Keratinocyte (primary cell): ENCODE measurements at regions not wholly inside any gene's neighbourhood (a gene's known extent, or its start where the extent isn't known, plus 50 kb on each side); places are given as distances from the start of the nearest gene placed in this dataset.

Source experiments
- DNase-seq: peaks from one replicate; pipeline ENCODE4 v3.0.0-alpha.2; 2011; ENCODE audit warnings: low read depth, missing footprints, low spot score
- FAIRE-seq: peaks from 2 replicates; lab custom pipeline; 2011; peaks lifted over from hg19 to GRCh38; lab: Jason Lieb, UNC
- H2AFZ ChIP-seq: 2 replicates; pipeline ENCODE4 v1.6.0; 2012; ENCODE audit warnings: low read length, control low read depth, inconsistent platforms; ENCODE audit not compliant: control insufficient read depth
- H3K27ac ChIP-seq: 2 replicates; pipeline ENCODE4 v1.5.1; 2011; ENCODE audit warnings: low read length; ENCODE audit not compliant: control insufficient read depth, insufficient read depth
- H3K27me3 ChIP-seq: 3 replicates; pipeline ENCODE4 v1.6.0; 2011; ENCODE audit warnings: low read length; ENCODE audit not compliant: control insufficient read depth, insufficient read depth; ENCODE audit errors: extremely low read depth
- H3K36me3 ChIP-seq, 2 experiments: 2 replicates in 1 of 2; 3 replicates in 1 of 2; pipeline ENCODE4 v1.5.1; 2011; ENCODE audit warnings: low read length in 2 of 2, mild to moderate bottlenecking in 1 of 2; ENCODE audit not compliant: control insufficient read depth in 2 of 2, insufficient read depth in 2 of 2; ENCODE audit errors: extremely low read depth in 1 of 2
- H3K4me1 ChIP-seq: 3 replicates; pipeline ENCODE4 v1.5.1; 2011; ENCODE audit warnings: low read length; ENCODE audit not compliant: control insufficient read depth, insufficient read depth; ENCODE audit errors: extremely low read depth
- H3K4me2 ChIP-seq: 3 replicates; pipeline ENCODE4 v1.6.0; 2011; ENCODE audit warnings: low read depth, low read length; ENCODE audit not compliant: control insufficient read depth, insufficient read depth; ENCODE audit errors: extremely low read depth
- H3K4me3 ChIP-seq, 3 experiments: fragments of 200-600 bp in 1 of 3; sonication (generic) in 1 of 3; 2 replicates in 2 of 3; 3 replicates in 1 of 3; pipeline ENCODE4 v1.5.1; 2011 to 2016; ENCODE audit warnings: low read length in 3 of 3, mild to moderate bottlenecking in 3 of 3, control low read depth in 2 of 3, inconsistent platforms in 1 of 3, low read depth in 1 of 3, mixed read lengths in 1 of 3, mixed run types in 1 of 3, moderate library complexity in 1 of 3; ENCODE audit not compliant: control insufficient read depth in 2 of 3, insufficient read depth in 2 of 3; ENCODE audit errors: extremely low read depth in 1 of 3
- H3K79me2 ChIP-seq: 2 replicates; pipeline ENCODE4 v1.6.0; 2012; ENCODE audit warnings: low read length; ENCODE audit not compliant: control insufficient read depth, insufficient read depth
- H3K9ac ChIP-seq: 3 replicates; pipeline ENCODE4 v1.6.0; 2011; ENCODE audit warnings: low read length; ENCODE audit not compliant: control insufficient read depth, insufficient read depth; ENCODE audit errors: extremely low read depth
- H3K9me1 ChIP-seq: 3 replicates; pipeline ENCODE4 v1.6.0; 2011; ENCODE audit warnings: low read length; ENCODE audit not compliant: control insufficient read depth, insufficient read depth; ENCODE audit errors: extremely low read depth
- H3K9me3 ChIP-seq: 2 replicates; pipeline ENCODE4 v1.5.1; 2012; ENCODE audit warnings: low read depth, low read length; ENCODE audit not compliant: control insufficient read depth
- H4K20me1 ChIP-seq: 3 replicates; pipeline ENCODE4 v1.6.0; 2011; ENCODE audit warnings: low read length; ENCODE audit not compliant: control insufficient read depth, insufficient read depth; ENCODE audit errors: extremely low read depth
- EZH2 ChIP-seq: IDR thresholded peaks from one replicate; pipeline ENCODE4 v1.6.1; 2012; ENCODE audit warnings: inconsistent platforms, mild to moderate bottlenecking, low read length, moderate library complexity
- dilution Hi-C: fragments of 300-500 bp; cut with MboI; formaldehyde crosslinking; loops from one replicate; pipeline ENCODE4 v1.7.0; 2020; ENCODE audit warnings: low sequenced_read_pairs; ENCODE audit not compliant: extremely low pct_ligation_motif_present
- TF ChIP-seq, protein P1 (sequence below), 3 experiments: IDR thresholded peaks in 1 of 3; conservative IDR thresholded peaks in 1 of 3; optimal IDR thresholded peaks in 1 of 3; 2 replicates in 2 of 3; 3 replicates in 1 of 3; pipeline versions ENCODE3 to v1.5.1; 2011; ENCODE audit warnings: low read length in 3 of 3, mild to moderate bottlenecking in 3 of 3, moderate library complexity in 2 of 3, control low read depth in 1 of 3, inconsistent platforms in 1 of 3; ENCODE audit not compliant: insufficient read depth in 2 of 3; ENCODE audit errors: extremely low read depth in 1 of 3

DNA sequence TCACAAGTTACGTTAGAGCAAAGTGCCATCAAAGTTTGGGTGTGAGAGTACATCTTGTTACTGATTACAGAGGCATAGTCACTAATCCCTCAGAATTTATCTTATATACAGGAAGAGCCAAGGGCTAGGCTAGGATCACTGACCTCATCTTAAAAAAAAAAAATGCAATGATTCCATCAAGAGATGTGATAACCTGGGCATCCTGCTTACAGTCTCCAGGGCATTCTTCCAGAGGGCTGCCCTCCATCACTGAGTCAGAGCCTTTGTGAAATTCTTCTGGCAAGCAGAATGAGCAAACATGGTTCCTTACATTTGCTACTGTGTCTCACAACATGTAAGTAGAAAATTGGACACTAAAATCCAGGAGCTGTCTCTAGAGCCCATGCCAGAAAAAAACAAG, 410.6 kb downstream of the ZFHX3 start:
- DNase-seq, result no peak

DNA sequence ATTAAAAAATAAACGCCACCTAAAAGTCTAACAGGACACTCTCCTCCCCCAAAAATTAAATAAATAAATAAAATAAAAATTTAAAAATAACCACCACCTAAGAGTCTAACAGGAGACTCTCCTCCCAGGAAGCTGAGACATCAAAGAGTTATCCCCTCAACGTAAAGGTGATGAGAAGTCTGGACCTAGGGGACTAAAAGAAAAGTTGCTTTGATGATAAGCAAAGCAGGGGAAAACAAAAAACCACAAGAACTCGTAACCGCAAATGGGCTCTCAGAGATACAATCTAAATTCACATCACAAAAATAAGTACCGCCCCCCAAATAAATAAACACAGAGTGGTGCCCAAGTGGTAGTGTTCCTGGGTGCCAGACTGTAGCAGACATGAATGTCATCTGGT, 412.2 kb downstream of the ZFHX3 start:
- Histone ChIP-seq H3K9me1 (no peaks in the 10 kb centered on the region), H3K9ac (no peak overlapping the region)
- FAIRE-seq, result no peak

More for the DNA sequence above, 410.6 kb downstream of the ZFHX3 start:
- Histone ChIP-seq H3K27me3 (no peaks in the 10 kb centered on the region), H3K36me3 (no peaks in the 10 kb centered on the region), H3K9me1 (no peaks in the 10 kb centered on the region), H3K27ac (no peak overlapping the region), H3K79me2 (no peaks in the 10 kb centered on the region), H4K20me1 (no peaks in the 10 kb centered on the region), H3K9me3 (no peaks in the 10 kb centered on the region), H3K9ac (no peak overlapping the region), H3K4me3 (no peak overlapping the region), H3K4me1 (no peaks in the 10 kb centered on the region), H3K4me2 (no peak overlapping the region), H2AFZ (no peak overlapping the region)
- FAIRE-seq, result peak; percentile 55
- dilution Hi-C loops, result no loop called here
- TF ChIP-seq, protein P1, sequence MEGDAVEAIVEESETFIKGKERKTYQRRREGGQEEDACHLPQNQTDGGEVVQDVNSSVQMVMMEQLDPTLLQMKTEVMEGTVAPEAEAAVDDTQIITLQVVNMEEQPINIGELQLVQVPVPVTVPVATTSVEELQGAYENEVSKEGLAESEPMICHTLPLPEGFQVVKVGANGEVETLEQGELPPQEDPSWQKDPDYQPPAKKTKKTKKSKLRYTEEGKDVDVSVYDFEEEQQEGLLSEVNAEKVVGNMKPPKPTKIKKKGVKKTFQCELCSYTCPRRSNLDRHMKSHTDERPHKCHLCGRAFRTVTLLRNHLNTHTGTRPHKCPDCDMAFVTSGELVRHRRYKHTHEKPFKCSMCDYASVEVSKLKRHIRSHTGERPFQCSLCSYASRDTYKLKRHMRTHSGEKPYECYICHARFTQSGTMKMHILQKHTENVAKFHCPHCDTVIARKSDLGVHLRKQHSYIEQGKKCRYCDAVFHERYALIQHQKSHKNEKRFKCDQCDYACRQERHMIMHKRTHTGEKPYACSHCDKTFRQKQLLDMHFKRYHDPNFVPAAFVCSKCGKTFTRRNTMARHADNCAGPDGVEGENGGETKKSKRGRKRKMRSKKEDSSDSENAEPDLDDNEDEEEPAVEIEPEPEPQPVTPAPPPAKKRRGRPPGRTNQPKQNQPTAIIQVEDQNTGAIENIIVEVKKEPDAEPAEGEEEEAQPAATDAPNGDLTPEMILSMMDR (optimal IDR thresholded peaks at IDR 0.05 in 1 of 3, IDR thresholded peaks at IDR 0.05 in 1 of 3, conservative IDR thresholded peaks at IDR 0.05 in 1 of 3; ENCODE audit: extremely low read depth in 1 of 3, insufficient read depth in 2 of 3, low read length in 3 of 3), result no peak
- TF ChIP-seq EZH2, result no peak

More for the DNA sequence above, 412.2 kb downstream of the ZFHX3 start:
- no peaks in the 10 kb centered on the region for H3K36me3 ChIP-seq
- H3K27ac ChIP-seq, result no peak overlapping the region
- H4K20me1 ChIP-seq, result no peaks in the 10 kb centered on the region
- H3K4me1 ChIP-seq, result no peaks in the 10 kb centered on the region
- no peaks in the 10 kb centered on the region for H3K9me3 ChIP-seq
- H3K27me3 ChIP-seq, result no peaks in the 10 kb centered on the region
- no peak overlapping the region for H3K4me2 ChIP-seq
- no peak overlapping the region for H2AFZ ChIP-seq
- TF ChIP-seq, protein P1 (optimal IDR thresholded peaks at IDR 0.05 in 1 of 3, IDR thresholded peaks at IDR 0.05 in 1 of 3, conservative IDR thresholded peaks at IDR 0.05 in 1 of 3; ENCODE audit: extremely low read depth in 1 of 3, insufficient read depth in 2 of 3, low read length in 3 of 3), result no peak
- TF ChIP-seq EZH2, result no peak
- H3K4me3 ChIP-seq, result no peak overlapping the region
- H3K79me2 ChIP-seq, result no peaks in the 10 kb centered on the region
- dilution Hi-C loops, result no loop called here
- DNase-seq, result no peak
